ENCODE measurements at regions not wholly inside any gene's neighbourhood (a gene's known extent, or its start where the extent isn't known, plus 50 kb on each side); places are given as distances from the start of the nearest gene placed in this dataset.

- CTCF ChIA-PET = no interaction called here
- TF ChIP-seq, protein P1, sequence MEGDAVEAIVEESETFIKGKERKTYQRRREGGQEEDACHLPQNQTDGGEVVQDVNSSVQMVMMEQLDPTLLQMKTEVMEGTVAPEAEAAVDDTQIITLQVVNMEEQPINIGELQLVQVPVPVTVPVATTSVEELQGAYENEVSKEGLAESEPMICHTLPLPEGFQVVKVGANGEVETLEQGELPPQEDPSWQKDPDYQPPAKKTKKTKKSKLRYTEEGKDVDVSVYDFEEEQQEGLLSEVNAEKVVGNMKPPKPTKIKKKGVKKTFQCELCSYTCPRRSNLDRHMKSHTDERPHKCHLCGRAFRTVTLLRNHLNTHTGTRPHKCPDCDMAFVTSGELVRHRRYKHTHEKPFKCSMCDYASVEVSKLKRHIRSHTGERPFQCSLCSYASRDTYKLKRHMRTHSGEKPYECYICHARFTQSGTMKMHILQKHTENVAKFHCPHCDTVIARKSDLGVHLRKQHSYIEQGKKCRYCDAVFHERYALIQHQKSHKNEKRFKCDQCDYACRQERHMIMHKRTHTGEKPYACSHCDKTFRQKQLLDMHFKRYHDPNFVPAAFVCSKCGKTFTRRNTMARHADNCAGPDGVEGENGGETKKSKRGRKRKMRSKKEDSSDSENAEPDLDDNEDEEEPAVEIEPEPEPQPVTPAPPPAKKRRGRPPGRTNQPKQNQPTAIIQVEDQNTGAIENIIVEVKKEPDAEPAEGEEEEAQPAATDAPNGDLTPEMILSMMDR (IDR thresholded peaks at IDR 0.05; ENCODE audit: insufficient read depth, low read length, missing control alignments) = no peak
- POLR2A ChIA-PET = no interaction called here
- H3K4me3 ChIP-seq (ENCODE audit: low read depth, low read length) = no peak overlapping the region
- no peak for DNase-seq (ENCODE audit: low read depth, low spot score)
Measured at GRCh38 chrX:20488473-20488872, 221.8 kb upstream of the RPS6KA3 start.

GRCh38 chrX:20487227-20487626, 220.5 kb upstream of the RPS6KA3 start:
- no peak overlapping the region for H3K4me3 ChIP-seq (ENCODE audit: low read depth, low read length)
- ChIA-PET CTCF (no interaction called here), POLR2A (no interaction called here)
- TF ChIP-seq, protein P1 (IDR thresholded peaks at IDR 0.05; ENCODE audit: insufficient read depth, low read length, missing control alignments) = no peak
- DNase-seq (ENCODE audit: low read depth, low spot score) = no peak

DNA sequence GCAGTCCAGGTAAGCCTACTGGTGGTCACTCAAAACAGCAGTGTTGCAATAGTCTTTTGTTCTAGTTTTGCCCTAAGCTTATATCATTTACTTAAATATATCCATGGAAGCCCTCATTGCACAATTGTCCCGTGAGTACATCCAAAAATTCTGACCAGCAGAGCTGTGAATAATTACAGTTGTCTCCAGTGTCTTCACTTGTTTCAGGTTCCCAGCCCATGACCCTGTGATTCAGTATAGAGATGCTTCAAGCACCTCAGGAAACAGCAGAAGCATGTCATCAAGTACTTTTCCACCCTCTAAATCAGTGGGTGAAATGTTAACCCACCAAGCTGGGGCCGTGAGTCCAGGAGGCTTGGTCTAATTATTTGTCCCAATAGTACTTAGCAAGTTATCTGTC, 214.9 kb upstream of the RPS6KA3 start:
- POLR2A ChIA-PET = no interaction called here
- H3K4me3 ChIP-seq (ENCODE audit: low read depth, low read length) = no peak overlapping the region
- CTCF ChIA-PET = no interaction called here
- TF ChIP-seq, protein P1 (IDR thresholded peaks at IDR 0.05; ENCODE audit: insufficient read depth, low read length, missing control alignments) = no peak
- no peak for DNase-seq (ENCODE audit: low read depth, low spot score)

DNA sequence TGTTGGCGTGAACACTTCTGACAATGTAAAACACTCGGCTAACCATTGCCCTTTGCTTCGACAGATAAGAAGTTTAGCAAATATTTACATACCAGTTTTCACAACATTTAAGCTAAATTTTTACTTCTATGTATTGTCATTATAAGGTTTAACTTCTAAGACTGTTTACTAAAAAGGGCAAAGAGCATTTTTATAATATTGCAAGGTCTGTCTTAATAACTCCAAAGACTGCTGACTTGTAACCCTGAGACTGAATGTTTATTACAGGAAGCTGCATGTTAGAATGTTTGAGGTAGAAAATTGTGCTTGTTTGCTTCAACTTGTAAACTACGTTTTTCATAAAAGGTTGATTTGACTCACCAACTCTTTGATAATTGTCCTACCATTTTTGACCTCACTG, 213.2 kb upstream of the RPS6KA3 start:
- ChIA-PET POLR2A (no interaction called here), CTCF (no interaction called here)
- TF ChIP-seq, protein P1 (IDR thresholded peaks at IDR 0.05; ENCODE audit: insufficient read depth, low read length, missing control alignments) = no peak
- no peak for DNase-seq (ENCODE audit: low read depth, low spot score)
- H3K4me3 ChIP-seq (ENCODE audit: low read depth, low read length) = no peak overlapping the region

DNA sequence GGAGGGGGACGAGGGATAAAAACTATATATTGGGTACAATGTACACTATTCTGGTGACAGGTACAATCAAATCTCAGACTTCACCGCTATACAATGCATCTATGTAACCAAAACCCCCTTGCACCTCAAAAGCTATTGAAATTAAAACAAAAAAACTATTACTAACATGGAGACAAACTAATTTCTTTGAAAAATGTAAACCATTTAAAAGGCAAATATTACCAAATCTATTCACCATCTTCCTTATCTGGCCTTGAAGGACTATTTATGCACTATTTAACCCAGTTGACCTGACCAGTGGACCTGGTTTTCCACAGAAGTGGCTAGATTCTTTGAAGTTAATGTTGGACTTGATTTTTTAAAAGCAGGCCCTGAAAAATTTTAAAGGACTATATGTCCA, 212.3 kb upstream of the RPS6KA3 start:
- H3K4me3 ChIP-seq (ENCODE audit: low read depth, low read length) = no peak overlapping the region
- no peak for DNase-seq (ENCODE audit: low read depth, low spot score)
- ChIA-PET POLR2A (no interaction called here), CTCF (no interaction called here)
- TF ChIP-seq, protein P1 (IDR thresholded peaks at IDR 0.05; ENCODE audit: insufficient read depth, low read length, missing control alignments) = no peak

GRCh38 chrX:20477836-20478524, 211.3 kb upstream of the RPS6KA3 start:
- H3K4me3 ChIP-seq (ENCODE audit: low read depth, low read length) = no peak overlapping the region
- ChIA-PET CTCF (no interaction called here), POLR2A (no interaction called here)
- no peak for DNase-seq (ENCODE audit: low read depth, low spot score)
- TF ChIP-seq, protein P1 (IDR thresholded peaks at IDR 0.05; ENCODE audit: insufficient read depth, low read length, missing control alignments) = no peak
